Stimulated activated CD4-positive, alpha-beta T cell treated with anti-CD3 and anti-CD28 coated beads, Interleukin-2, amount 100 ng/mL, for 48 hours (primary cell): ENCODE measurements at regions not wholly inside any gene's neighbourhood (a gene's known extent, or its start where the extent isn't known, plus 50 kb on each side); places are given as distances from the start of the nearest gene placed in this dataset.

Source experiments
- DNase-seq, 2 donors: peaks; one replicate each; pipeline ENCODE4 v3.0.0-alpha.2; 2020

DNA sequence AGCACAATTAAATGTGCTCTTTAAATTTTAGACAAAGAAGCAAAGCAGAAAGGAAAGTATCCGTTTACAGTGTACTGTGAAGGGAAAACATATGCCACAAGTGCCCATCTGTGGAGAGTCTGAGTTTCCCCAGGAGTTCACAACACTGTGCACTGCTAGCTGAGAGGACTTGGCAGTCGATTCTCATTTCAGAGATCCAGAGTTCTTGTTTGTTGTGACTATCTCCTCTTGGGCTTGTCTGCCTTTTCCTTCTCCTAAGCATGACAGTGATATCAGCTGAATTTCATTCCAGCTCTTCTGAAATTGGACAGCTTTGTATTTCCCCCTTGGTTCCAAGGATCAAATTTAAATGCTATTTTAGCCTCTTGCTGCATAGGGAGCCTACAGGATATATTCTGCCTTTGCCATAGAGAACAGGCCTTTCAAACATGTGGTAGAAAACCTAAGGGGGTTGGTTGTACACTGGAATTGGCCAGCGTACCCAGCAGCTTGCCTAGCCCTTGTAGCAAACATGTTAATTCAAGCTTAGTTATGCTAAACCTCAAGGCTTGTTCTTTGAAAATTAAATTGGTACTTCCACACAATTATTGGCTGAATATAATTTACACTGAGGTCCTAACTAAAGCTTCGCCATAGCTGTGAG lies 259.2 kb upstream of the NOVA1 start:
- DNase-seq, result no peak

DNA sequence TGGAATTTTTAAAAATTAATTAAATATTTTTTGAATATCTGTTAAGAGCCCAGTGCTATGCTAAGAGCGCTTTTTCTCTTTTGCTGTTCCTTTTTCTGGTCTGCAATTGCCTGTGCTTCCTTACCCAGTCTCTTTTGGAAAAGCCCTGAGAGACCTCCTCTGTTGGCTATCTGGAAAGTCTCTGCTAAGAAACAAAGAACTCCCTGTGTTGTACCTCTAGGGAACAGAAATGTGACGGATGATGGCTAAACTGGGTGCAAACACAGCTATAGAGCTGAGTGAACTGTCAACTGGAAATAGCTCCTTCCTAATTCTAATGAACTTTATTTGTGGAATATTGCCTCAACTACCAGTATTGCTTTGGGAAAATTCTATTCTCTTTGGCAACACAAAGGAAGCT lies 261.6 kb upstream of the NOVA1 start:
- DNase-seq, result no peak

DNA sequence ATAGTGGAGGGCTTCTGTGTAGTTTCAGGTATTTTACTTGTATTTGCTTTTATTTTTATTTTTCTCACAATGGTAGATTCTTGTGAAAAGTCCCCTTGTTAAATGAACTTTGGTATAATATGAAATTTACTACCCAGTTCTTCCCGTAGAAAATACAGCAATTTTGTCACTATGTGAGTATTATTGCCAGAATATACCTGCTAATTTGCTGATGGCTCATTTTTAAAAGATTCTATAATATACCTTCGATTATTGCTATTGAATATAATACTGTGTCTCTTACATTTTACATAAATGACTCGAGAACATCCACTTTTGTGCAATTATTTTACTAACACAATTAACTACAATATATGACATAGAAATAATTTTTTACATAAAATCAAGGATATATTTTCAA lies 262.3 kb upstream of the NOVA1 start:
- DNase-seq, result no peak

DNA sequence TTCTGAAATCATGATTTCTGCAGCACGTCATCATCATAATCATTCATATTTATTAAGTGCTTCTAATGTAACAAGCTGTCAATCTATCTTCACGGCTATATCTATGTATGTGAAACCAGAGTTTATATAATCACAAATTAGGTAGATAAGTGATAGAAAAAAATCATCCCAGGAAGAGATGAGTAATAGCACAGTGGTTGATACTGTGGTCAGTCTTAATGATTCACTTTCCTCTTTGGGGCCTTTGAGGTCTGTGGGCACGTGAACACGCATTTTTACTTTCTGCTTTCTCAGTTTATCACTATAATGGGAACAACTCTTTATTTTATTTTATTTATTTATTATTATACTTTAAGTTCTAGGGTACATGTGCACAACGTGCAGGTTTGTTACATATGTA lies 265.9 kb upstream of the NOVA1 start:
- no peak for DNase-seq

DNA sequence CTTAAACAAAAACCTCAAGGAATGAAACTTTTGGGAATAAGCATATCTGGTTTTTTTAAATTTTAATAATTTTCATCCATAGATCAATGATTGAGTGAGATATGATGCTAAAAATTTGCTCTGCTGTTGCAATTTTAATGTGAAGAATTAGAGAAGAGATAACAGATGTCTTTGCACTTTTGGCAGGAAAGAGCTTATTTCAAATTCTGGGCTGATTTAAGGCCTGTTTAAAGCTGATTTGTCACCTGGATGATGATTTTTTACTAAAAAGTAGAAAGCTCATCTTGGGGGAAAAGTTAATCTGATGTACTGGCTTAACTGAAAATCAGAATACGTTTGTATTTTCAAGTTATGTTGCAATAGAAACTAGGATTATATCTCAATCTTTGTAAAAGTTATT lies 268.9 kb upstream of the NOVA1 start:
- DNase-seq, result no peak

DNA sequence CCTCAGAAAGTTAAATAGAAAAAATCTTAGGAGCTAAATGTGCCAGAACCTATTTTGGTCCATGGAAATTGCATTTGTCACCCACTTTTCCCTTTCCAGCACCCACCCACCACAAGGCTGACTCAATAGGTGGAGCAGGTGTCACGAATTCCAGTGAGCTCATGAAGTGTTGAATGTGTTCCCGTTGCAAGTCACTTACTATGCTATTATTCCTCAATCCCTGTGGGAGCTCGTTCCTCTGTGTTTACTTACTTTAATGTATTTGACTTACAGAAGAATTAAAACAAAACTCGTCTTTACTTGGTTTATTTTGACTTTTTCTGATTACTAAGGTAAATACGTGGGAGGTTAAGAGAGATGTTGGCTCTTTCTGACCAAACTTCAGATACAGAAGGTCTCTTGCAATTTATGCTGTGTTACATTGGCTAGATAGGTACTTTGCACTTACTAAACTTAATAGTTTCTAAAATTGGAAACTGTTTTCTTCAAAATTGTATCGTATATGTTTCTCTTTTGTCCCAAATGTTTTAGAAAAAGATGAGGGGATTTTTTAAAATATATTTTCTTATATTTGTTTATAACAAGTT lies 269.4 kb upstream of the NOVA1 start:
- no peak for DNase-seq

DNA sequence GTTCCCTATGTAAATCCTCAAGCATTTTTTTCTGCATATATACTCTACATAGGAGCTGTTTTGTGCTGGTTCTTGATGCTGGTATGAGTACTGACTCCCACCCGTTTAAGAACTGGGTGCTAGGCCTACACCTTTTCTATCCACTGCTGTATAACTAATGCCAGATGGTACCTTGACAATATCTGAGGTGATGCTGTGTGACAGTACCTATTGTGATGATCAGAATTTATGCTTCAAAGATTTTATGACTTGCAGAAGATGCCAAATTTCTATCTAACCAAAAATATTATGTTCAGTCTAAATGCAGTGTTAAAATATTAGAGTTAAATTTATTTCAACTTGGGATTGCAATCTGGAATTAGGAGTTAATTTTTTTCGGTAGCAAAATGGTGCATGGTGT lies 272.3 kb upstream of the NOVA1 start:
- no peak for DNase-seq

DNA sequence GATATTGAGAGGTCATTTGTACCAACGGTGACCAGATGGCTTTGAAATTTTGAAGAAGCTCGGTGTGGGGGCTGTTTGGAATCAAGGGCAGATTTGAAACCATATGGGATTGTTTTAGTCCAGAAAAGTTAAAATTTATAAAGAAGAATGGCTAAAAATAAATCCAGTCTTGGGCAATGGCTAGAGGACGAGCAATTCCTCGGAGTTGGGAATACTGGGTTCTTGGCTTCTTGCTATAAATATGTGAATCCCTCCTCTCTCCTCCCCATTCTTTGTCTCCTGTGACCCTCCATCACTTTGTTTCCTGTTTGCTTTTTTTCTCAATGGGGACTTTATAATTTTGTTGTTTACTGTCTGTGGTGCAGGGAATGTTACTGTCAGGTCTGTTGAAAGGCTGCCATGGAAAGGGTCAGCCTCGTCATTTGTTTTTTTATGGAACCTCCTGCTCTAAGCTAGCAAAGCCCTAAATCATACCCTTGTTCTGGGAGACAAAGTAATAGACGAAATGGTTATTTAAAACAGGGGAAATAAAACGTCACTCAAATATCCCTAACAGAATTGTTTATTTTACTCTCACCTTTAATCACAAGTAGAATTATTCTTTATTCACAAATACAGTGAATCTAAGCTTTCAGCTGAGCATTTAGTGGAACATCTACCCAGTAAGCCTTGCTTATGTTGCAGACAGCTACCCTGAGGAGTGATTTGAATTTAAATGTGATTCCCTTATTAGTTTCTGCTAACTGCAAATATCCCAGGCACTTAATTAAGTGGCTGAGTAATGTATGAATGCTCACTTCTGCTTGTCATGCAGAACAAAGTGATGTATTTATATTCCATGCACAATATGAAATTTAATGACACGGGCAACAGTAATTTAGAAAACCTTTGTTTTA lies 273.1 kb upstream of the NOVA1 start:
- no peak for DNase-seq

DNA sequence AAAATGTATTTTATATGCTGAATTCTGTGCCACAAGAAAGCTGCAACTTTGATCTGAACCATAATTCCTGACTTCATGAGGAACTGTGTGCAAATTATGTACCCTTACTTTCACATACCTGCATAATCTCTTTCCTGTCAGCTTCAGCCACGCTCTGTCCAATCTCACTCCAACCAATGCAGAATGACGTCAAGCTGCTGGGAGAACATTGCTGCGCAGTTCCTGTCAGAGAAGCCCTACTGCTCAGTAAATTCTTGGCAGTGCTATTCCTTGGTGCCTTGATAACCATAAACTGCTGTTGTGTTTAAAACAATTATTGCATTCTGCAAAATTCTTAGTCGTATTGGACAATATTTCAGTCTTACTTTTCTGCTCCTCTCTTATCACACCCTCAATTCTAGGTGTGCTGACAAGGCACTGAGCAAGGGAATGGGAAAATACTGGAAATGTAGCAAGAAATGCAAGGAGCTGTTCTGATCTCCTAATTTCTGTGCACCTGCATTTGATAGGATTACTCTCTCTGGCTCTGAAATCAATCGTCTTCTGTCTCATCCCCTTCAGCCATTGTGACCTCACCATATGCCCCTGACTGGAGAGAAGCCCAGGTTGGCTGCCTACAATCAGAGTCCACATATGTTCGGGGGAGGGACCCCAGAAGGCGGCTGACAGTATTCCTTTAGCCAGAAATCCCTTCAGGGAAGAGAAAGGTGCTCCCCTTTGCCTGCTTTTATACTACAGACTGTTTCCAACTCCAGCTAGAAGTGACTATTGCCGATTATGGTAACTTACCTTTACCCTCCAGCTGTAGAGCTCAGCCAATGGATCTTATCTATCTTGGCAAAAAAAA lies 274.9 kb upstream of the NOVA1 start:
- no peak for DNase-seq

DNA sequence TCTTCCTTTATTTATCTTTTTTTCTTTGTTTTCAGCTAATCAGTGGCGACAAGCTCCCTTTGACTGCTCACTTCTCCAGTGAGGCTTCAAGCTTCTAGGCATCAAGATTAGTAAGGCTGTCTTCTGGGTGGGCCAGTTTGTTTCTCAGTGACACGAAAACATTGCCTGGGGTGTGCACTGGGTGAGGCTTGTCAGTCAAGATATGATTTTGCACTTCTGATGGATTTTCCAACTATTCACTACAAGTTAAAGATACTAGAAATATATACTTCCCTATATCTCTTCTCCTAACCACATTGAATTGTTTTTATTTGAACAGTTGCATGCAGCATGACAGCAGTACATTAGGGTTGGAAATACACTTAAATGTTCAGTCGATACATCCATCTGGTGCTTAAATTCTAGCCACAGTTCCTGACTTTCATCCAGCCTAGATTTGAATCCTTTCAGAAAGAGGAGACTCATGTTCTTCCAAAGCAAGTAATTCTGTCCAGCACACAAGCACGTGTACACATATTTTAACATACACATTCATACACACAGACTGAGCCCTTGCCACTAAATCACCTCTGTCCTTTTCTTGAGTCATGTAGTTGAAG lies 275.6 kb upstream of the NOVA1 start:
- DNase-seq, result no peak

DNA sequence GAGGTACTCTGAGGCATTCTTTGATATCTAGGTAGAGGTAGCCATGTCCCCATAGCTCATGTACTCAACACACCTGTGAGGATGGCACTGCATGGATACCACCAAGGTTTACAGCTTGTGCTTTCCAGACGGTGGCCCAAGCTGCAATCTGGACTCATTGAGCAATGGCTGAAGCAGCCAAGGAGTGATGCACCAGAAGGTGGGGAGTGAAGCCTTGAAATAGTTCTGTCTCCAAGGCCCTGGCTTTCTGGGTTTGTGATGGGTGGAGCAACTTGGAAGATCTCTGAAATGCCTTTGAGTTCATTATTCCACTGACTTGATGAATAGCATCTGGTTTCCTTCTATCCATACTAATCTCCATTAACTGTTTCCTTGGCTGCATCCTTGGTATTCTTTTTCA lies 290.0 kb upstream of the NOVA1 start:
- no peak for DNase-seq

DNA sequence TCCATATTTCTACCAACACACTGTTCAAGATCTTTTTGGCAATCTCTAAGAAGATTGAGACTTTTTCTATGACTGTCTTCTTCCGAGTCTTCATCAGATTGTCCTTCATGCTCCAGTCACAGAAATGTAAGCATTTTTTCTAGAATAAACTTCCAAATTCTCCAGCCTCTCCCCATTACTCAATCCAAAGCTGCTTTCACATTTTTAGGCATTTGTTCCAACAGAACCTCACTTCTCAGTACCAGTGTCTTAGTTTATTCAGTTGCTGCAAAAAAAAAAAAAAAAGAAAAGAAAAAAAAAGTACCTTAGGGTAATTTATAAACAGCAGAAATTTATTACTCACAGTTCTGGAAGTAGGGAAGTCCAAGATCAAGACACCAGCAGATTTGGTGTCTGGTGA lies 290.8 kb upstream of the NOVA1 start:
- no peak for DNase-seq

DNA sequence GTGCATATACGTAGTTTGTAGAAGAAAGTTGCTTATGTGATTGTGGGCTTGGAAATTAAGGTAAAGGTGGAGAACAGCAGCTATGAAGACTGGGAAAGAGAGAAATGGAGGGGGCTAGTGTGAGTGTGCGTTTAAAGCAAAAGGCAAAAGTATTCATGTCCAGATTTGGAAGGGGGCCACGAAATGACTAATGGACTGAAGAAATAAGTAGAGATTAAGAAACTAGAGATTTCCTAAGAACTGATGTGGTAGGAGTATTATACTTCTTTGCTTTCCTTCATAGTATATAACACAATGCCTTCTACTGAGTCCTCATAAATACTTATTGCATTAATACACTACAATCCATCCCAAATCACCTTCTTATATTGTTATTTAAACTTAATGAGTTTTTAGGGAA lies 298.6 kb upstream of the NOVA1 start:
- DNase-seq, result no peak

DNA sequence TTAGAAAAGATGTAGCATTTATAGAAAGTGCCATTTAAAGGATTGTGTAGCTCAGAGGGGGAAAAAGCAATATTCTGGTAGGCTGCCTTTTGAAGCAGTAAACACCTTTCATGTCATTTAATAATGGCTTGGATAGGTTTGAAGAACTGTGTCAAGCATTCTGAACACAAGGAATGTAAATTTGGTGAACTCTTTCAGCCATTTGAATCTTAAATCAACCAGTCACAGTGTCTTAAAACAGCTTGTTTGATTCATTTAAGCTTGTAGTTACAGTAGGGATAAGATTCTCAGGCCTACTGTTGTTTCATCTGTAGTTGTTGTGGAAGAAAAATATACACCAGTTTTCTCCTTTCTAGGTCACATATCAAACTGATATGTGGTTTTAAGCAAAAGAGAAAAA lies 299.4 kb upstream of the NOVA1 start:
- no peak for DNase-seq

DNA sequence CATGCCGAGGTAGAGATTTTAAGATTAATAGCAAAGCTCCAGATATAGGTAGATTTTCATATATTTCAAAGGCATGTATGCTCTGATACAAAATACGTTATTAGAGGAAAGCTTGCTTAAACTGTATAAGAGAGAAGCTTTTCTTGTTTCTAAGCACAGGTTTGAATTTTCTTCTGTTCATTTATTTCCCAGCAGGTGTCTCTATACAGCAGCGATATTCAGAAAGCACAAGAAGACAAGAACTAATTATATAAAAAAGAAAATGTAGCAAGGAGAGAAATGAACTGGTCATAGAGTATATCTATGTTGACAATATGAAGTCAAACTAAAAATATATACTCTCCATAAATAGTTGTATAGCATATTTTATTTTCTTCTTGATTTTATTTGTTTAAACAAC lies 307.4 kb upstream of the NOVA1 start:
- no peak for DNase-seq

DNA sequence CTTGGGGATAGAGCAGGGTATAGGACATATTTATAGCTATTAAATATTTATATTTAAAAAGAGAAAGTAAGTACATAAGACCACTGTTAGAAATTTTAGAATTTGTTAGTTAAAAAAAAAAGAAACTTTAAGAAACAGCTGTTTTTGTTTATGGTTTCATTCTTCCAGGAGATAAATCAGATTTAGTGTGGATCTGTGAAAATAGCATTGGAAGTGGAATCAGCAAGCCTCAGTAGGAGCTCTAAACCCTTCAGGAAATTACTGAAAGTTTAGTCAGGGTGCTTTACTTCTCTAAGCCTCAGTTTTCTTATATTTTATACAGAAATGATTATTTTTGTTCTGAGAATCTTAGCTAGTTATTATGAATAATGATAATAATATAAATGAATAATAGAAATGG lies 316.0 kb upstream of the NOVA1 start:
- no peak for DNase-seq

DNA sequence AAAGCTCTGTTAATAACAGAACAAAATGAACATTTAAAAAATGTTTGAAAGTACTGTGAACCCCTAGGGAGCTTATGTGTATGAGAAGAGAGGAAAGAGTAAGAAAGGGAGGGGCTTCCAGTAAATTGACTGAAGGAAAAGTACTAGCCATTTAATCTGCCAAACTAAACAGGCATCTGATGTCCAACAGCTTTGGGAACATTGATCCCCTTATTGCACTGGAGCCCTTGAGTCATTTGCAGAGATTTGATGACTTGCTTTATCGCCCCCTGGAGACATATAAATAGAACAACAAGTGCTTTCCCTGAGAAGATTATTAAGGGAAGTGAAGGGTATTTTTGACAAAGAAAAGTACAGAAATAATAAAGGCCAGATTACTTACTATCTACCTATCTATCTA lies 319.3 kb upstream of the NOVA1 start:
- DNase-seq, result no peak

DNA sequence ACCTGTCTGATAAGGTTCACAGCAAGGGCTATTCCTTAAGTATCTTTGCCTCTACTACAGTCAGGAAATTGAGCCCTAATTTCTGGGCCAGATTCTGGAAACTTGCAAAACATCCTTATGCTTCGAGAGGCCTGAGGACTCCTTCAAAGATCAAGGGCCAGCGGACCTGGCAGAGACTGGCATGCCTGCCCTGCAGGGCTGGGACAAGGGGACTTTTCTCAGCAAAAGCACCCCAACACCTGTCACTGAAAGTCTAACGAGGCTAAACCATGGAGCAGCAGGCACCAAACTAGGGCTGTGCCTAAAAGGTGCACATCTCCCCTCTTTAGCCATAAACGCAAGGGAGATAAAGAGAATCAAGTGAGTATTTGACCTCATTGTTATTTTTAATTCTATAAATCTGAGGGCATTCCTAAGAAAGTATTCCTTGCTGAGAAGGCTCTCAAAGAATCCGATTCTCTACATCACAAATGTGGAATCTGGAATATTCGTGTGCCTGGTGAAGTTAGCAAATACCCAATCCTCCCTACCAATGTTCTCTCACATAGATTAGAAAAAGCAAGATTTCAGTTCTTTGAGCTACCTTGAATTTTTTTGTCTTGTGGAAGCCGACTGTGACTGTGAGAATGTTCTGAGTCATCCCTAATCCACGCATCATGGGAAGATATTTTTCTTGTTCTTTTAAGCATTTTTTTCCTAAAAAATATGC lies 328.2 kb upstream of the NOVA1 start:
- no peak for DNase-seq

DNA sequence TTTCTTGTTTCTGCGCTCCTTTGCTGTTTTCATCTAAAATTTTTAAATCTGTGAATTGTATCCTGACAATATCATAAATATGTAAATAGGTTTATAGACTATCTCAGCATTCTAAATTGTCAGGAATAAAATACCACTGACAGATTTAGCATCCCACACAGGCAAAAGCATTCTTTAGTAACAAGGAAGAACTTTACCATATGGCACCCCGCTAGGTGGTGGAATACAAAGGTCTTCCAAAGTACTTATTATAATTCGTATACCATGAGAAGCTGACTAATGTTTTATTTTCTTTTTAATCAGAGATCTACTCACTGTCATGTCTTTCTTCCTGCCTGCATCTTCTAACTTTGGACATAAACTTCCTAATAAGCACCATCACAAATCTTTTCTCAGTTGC lies 328.8 kb upstream of the NOVA1 start:
- no peak for DNase-seq

DNA sequence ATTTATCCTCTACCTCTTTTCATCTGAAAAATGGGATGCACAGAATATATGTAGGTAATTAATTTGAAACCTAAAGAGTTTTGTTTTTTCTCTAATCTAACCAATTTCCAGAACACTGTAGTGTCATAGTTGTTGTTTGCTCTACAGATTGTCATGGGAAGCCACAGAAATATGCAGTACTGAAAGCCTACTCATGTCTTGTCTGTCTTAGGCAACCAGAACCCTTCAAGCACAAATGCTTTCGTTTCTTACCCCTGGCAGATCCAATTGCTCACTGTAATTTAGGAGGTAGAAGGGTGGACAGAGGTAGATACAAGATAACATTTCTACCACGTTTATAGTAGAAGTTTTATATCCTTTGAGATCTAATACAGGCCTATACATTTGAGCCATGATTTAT lies 330.2 kb upstream of the NOVA1 start:
- DNase-seq, result no peak

DNA sequence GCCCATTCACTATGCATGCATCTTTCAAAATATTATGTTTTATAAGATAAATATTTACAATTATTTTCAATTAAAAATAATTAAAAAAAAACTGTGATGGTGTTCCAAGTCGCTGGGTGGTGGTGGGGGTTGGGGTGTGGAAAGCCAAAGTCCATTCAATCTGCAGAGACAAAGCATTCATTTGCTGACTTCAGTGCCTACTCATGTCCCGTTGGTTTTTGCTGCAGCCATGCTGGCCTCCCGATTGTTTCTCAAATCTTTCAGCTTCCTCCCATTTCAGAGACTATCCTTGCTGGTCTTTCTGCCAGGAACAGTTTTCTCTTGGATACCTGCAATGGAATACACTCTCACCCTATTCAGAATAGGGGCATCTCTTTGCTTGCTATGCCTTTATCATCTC lies 331.5 kb upstream of the NOVA1 start:
- no peak for DNase-seq

DNA sequence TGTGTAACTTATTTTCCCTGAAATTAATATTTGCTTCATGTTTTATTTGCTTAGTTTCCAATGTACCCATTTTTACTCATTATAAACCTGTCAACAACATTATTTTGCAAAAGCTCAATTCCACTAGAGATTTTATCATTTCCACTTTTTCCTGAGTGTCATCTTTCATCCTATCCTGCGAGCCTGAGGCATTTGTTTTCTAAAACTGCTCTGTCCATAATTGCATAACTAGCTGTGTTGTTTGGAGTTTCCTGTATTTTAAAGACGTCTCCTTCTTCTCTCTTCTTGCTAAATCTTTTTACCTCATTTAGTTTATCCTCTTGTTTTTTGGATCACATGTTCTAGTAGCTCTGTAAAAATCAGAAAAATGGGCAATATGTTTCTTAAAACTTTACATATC lies 332.7 kb upstream of the NOVA1 start:
- no peak for DNase-seq
